HAP-1 (cell line): ENCODE measurements at regions not wholly inside any gene's neighbourhood (a gene's known extent, or its start where the extent isn't known, plus 50 kb on each side); places are given as distances from the start of the nearest gene placed in this dataset.

Experiments used
- DNase-seq, 2 experiments: peaks; one replicate each; pipeline ENCODE4 v3.0.0-alpha.2; 2016 to 2020; ENCODE audit warnings: low spot score in 2 of 2
- H3K27me3 ChIP-seq: fragments of 250-450 bp; sonication (Bioruptor Pico); 2 replicates; pipeline ENCODE4 v1.5.1; 2020; ENCODE audit warnings: low read depth, mild to moderate bottlenecking, moderate library complexity
- H3K36me3 ChIP-seq: fragments of 250-450 bp; sonication (Bioruptor Pico); replicated peaks from 2 replicates; pipeline ENCODE4 v1.5.1; 2020; ENCODE audit warnings: mild to moderate bottlenecking
- H3K4me1 ChIP-seq: fragments of 250-450 bp; sonication (Bioruptor Pico); 2 replicates; pipeline ENCODE4 v1.5.1; 2020; ENCODE audit warnings: mild to moderate bottlenecking
- H3K4me3 ChIP-seq: fragments of 250-450 bp; sonication (Bioruptor Pico); 2 replicates; pipeline ENCODE4 v1.5.1; 2020; ENCODE audit warnings: mild to moderate bottlenecking, moderate library complexity
- H3K9me3 ChIP-seq: fragments of 250-450 bp; sonication (Bioruptor Pico); 2 replicates; pipeline ENCODE4 v1.5.1; 2020; ENCODE audit warnings: mild to moderate bottlenecking, moderate library complexity
- in situ Hi-C: fragments of 300-500 bp; cut with MboI; formaldehyde crosslinking; loops from 3 replicates; pipeline ENCODE4 v1.14.3; 2020; ENCODE audit warnings: low sequenced_read_pairs, inconsistent platforms, mixed read lengths

- H3K36me3 ChIP-seq, result no peaks in the 10 kb centered on the region
- no peaks in the 10 kb centered on the region for H3K27me3 ChIP-seq
- DNase-seq, result no peak
- no peaks in the 10 kb centered on the region for H3K9me3 ChIP-seq
- no peaks in the 10 kb centered on the region for H3K4me1 ChIP-seq
- H3K4me3 ChIP-seq, result no peak overlapping the region
- in situ Hi-C loops, result no loop called here
Measured at GRCh38 chr6:91982559-91982958, 1395.7 kb upstream of the MAP3K7 start.

GRCh38 chr6:91976797-91977196, 1389.9 kb upstream of the MAP3K7 start:
- H3K36me3 ChIP-seq, result no peaks in the 10 kb centered on the region
- no peak for DNase-seq
- in situ Hi-C loops, result no loop called here

DNA sequence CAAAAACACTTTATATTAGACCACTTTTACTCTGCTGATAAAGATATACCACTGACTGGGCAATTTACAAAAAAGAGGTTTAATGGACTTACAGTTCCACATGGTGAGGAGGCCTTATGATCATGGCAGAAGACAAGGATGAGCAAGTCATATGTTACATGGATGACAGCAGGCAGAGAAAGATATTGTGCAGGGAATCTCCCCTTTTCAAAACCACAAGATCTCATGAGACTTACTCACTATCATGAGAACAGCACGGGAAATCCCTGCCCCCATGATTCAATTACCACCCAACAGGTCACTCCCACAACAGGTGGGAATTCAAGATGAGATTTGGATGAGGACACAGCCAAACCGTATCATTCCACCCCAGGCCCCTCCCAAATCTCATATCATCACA, 1383.8 kb upstream of the MAP3K7 start:
- Histone ChIP-seq H3K9me3 (no peaks in the 10 kb centered on the region), H3K36me3 (no peaks in the 10 kb centered on the region), H3K4me1 (no peaks in the 10 kb centered on the region), H3K27me3 (no peaks in the 10 kb centered on the region), H3K4me3 (no peak overlapping the region)
- in situ Hi-C loops, result no loop called here
- no peak for DNase-seq

More at GRCh38 chr6:91976797-91977196, 1389.9 kb upstream of the MAP3K7 start:
- Histone ChIP-seq H3K9me3 (no peaks in the 10 kb centered on the region), H3K4me1 (no peaks in the 10 kb centered on the region), H3K4me3 (no peak overlapping the region), H3K27me3 (no peaks in the 10 kb centered on the region)

DNA sequence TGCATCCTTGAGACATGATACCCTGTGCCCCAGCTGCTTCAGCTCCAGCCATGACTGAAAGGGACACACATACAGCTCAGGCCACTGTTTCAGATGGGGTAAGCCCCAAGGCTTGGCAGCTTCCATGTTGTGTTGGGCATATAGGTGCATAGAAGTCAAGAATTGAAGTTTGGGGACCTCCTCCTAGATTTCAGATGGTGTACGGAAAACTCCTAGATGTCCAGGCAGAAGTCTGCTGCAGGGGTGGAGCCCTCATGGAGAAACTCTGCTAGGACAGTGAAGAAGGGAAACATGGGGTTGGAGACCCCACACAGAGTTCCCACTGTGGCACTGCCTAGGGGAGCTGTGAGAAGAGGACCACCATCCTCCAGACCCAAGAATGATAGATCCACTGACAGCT, 1379.0 kb upstream of the MAP3K7 start:
- Histone ChIP-seq H3K27me3 (no peaks in the 10 kb centered on the region), H3K4me3 (no peak overlapping the region), H3K9me3 (no peaks in the 10 kb centered on the region), H3K36me3 (no peaks in the 10 kb centered on the region), H3K4me1 (no peaks in the 10 kb centered on the region)
- DNase-seq, result no peak
- in situ Hi-C loops, result no loop called here

DNA sequence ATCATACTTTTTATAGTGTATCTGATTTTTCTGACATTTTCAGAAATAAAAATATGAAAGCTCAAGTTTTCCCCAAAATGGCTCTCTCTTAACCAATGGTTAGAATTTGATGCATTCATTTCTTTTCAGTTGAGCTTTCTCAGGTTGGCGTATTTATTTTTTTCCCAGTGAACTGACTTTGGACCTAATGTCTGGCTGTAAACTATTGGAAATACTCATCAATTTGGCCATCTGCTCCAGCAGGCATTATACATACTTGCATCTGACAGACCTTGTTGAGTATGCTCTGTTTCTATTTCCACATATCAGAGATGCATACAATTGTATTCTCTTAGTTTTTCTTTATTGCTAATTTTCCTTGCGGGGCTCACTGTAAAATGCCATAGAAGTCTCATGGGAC, 1374.8 kb upstream of the MAP3K7 start:
- in situ Hi-C loops, result no loop called here
- Histone ChIP-seq H3K36me3 (no peaks in the 10 kb centered on the region), H3K9me3 (no peaks in the 10 kb centered on the region), H3K27me3 (no peaks in the 10 kb centered on the region), H3K4me1 (no peaks in the 10 kb centered on the region), H3K4me3 (no peak overlapping the region)
- no peak for DNase-seq

DNA sequence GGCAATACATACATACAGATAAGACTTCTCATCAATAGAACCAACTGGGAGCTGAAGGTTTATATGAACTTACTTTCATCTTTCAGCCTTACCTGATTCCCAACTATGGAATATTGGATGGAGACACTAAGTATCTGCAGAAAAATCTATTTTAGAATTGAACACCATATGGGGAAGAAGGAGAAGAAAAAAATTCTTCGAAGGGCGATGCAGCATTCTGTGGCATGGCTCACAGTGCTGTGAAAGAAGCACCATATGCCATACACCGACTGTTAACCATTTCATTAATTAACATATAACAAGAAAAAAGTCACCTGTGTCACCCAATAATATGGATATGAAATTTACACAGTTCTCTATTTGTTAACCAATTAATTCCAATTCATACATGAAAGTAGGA, 1374.4 kb upstream of the MAP3K7 start:
- no peaks in the 10 kb centered on the region for H3K36me3 ChIP-seq
- H3K27me3 ChIP-seq, result no peaks in the 10 kb centered on the region
- in situ Hi-C loops, result no loop called here
- no peak for DNase-seq
- no peaks in the 10 kb centered on the region for H3K4me1 ChIP-seq
- H3K9me3 ChIP-seq, result no peaks in the 10 kb centered on the region
- H3K4me3 ChIP-seq, result no peak overlapping the region

GRCh38 chr6:91941838-91942237, 1355.0 kb upstream of the MAP3K7 start:
- in situ Hi-C loops, result no loop called here
- Histone ChIP-seq H3K4me3 (no peak overlapping the region), H3K4me1 (no peaks in the 10 kb centered on the region), H3K27me3 (no peaks in the 10 kb centered on the region), H3K36me3 (no peaks in the 10 kb centered on the region), H3K9me3 (no peaks in the 10 kb centered on the region)
- DNase-seq, result no peak

GRCh38 chr6:91940801-91941200, 1353.9 kb upstream of the MAP3K7 start:
- no peaks in the 10 kb centered on the region for H3K9me3 ChIP-seq
- DNase-seq, result no peak
- H3K4me3 ChIP-seq, result no peak overlapping the region
- H3K36me3 ChIP-seq, result no peaks in the 10 kb centered on the region
- H3K4me1 ChIP-seq, result no peaks in the 10 kb centered on the region
- in situ Hi-C loops, result no loop called here
- H3K27me3 ChIP-seq, result no peaks in the 10 kb centered on the region

DNA sequence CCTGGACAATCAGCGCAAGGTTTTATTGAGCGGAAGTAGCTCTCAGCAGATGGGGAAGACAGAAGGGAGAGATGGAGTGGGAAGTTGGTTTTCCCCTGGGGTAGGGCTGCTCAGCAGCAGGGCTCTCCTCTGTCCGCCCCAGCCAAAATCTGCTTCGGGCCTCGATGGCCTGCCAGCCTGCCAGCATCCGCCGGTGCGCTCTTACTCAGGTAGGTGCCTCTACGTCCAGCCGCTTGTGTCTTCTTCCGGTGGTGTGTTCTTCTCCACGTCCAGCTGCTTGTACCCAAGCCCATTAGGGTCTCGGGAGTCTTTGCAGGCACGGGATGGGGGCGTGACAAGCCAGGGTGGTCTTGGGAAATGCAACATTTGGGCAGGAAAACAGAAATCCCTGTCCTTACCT, 1340.0 kb upstream of the MAP3K7 start:
- no peaks in the 10 kb centered on the region for H3K27me3 ChIP-seq
- H3K4me1 ChIP-seq, result no peaks in the 10 kb centered on the region
- no peaks in the 10 kb centered on the region for H3K36me3 ChIP-seq
- no peak for DNase-seq
- in situ Hi-C loops, result no loop called here
- no peaks in the 10 kb centered on the region for H3K9me3 ChIP-seq
- H3K4me3 ChIP-seq, result no peak overlapping the region

GRCh38 chr6:91926361-91926760, 1339.5 kb upstream of the MAP3K7 start:
- in situ Hi-C loops, result no loop called here
- no peak overlapping the region for H3K4me3 ChIP-seq
- no peaks in the 10 kb centered on the region for H3K36me3 ChIP-seq
- H3K4me1 ChIP-seq, result no peaks in the 10 kb centered on the region
- H3K9me3 ChIP-seq, result no peaks in the 10 kb centered on the region
- no peak for DNase-seq
- H3K27me3 ChIP-seq, result no peaks in the 10 kb centered on the region

GRCh38 chr6:91911945-91912344, 1325.1 kb upstream of the MAP3K7 start:
- DNase-seq, result no peak

DNA sequence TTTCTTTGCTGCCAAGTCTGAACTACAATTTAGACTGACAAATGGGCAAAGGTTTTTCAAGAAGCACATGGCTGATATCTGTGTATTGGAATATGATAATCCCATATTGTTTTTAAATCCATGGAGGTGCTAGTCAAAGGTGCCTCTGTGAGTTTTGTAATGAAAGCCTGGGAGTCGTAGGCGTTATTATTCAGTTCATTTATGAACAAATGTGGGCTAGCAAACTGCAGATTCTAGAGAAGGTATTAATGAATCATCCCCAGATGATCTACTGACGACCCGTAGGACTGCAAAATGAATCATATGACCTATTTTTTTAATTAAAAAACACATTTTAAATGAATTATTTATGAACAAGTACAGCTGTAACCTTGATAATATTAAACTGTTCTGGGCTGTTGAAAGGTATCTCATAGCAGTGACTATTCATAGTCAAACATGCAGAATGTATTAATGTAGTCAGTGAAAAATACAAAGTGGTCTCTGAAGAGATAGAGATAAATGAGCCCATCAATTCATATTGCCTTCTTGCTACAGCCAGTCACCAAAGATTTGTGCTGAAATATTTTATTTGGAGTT, 1317.8 kb upstream of the MAP3K7 start:
- Histone ChIP-seq H3K9me3 (no peaks in the 10 kb centered on the region), H3K36me3 (no peaks in the 10 kb centered on the region), H3K4me3 (no peak overlapping the region), H3K4me1 (no peaks in the 10 kb centered on the region), H3K27me3 (no peaks in the 10 kb centered on the region)
- in situ Hi-C loops, result no loop called here
- no peak for DNase-seq

More at GRCh38 chr6:91911945-91912344, 1325.1 kb upstream of the MAP3K7 start:
- H3K36me3 ChIP-seq, result no peaks in the 10 kb centered on the region
- no peaks in the 10 kb centered on the region for H3K9me3 ChIP-seq
- in situ Hi-C loops, result no loop called here
- no peaks in the 10 kb centered on the region for H3K27me3 ChIP-seq
- no peak overlapping the region for H3K4me3 ChIP-seq
- no peaks in the 10 kb centered on the region for H3K4me1 ChIP-seq

GRCh38 chr6:91895599-91896285, 1308.9 kb upstream of the MAP3K7 start:
- Histone ChIP-seq H3K4me3 (no peak overlapping the region), H3K9me3 (no peaks in the 10 kb centered on the region), H3K27me3 (no peaks in the 10 kb centered on the region), H3K36me3 (no peaks in the 10 kb centered on the region), H3K4me1 (no peaks in the 10 kb centered on the region)
- DNase-seq, result peak; percentile 11 to 36
- in situ Hi-C loops, result no loop called here

DNA sequence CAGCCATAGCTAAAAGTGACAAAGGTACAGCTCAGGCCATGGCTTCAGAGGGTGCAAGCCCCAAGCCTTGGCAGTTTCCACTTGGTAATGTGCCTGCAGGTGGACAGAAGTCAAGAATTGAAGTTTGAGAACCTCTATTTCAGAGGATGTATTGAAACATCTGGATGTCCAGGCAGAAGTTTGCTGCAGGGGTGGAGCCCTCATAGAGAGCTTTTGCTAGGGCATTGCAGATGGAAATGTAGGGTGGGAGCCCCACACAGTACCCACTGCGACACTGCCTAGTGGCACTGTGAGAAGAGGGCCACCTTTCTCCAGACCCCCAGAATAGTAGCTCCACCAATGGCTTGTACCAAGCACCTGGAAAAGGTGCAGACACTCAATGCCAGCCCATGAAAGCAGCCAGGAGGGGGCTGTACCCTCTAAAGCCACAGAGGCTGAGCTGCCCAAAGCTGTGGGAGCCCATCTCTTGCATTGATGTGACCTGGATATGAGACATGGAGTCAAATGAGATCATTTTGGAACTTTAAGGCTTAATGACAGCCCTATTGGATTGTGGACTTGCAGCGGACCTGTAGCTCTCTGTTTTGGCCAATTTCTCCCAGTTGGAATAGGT, 1299.4 kb upstream of the MAP3K7 start:
- Histone ChIP-seq H3K4me3 (no peak overlapping the region), H3K27me3 (no peaks in the 10 kb centered on the region), H3K9me3 (no peaks in the 10 kb centered on the region; the same call in 1 of the 2 replicates), H3K4me1 (no peaks in the 10 kb centered on the region), H3K36me3 (no peaks in the 10 kb centered on the region)
- in situ Hi-C loops, result no loop called here
- DNase-seq, result no peak
